Sigmoid colon (tissue), 6 donors: ENCODE measurements at regions not wholly inside any gene's neighbourhood (a gene's known extent, or its start where the extent isn't known, plus 50 kb on each side); places are given as distances from the start of the nearest gene placed in this dataset.

Source experiments
- DNase-seq: peaks from one replicate; pipeline ENCODE4 v3.0.0-alpha.2; 2019
- H3K27ac ChIP-seq, 4 donors: fragments of 200-600 bp; sonication (generic); one replicate each; pipeline ENCODE4 v1.5.1; 2016 to 2019; ENCODE audit warnings: mild to moderate bottlenecking in 1 of 4
- H3K27me3 ChIP-seq, 3 donors: fragments of 200-600 bp; sonication (generic); one replicate each; pipeline ENCODE4 v1.5.1; 2019; ENCODE audit warnings: mild to moderate bottlenecking in 1 of 3
- H3K36me3 ChIP-seq, 4 donors: fragments of 200-600 bp; sonication (generic); one replicate each; pipeline ENCODE4 v1.5.1; 2016 to 2019
- H3K4me1 ChIP-seq, 4 donors: fragments of 200-600 bp; sonication (generic); one replicate each; pipeline ENCODE4 v1.5.1; 2017 to 2019
- H3K4me3 ChIP-seq, 4 donors: fragments of 200-600 bp; sonication (generic); one replicate each; pipeline ENCODE4 v1.5.1; 2017 to 2019; ENCODE audit warnings: mild to moderate bottlenecking in 2 of 4, moderate library complexity in 1 of 4
- H3K9me3 ChIP-seq, 4 donors: fragments of 200-600 bp in 3 of 4; sonication (generic) in 3 of 4; one replicate each; pipeline versions ENCODE4 v1.5.1 to v1.6.1; 2013 to 2019
- EP300 ChIP-seq, 4 donors: sonication (generic); formaldehyde crosslinking; IDR thresholded peaks; one replicate each; pipeline ENCODE4 v1.6.1; 2017; ENCODE audit warnings: antibody characterized with exemption in 4 of 4
- POLR2A ChIP-seq, 2 donors: fragments of 450-650 bp; IDR thresholded peaks; one replicate each; pipeline ENCODE4 v1.6.1; 2016; ENCODE audit warnings: antibody characterized with exemption in 2 of 2, mild to moderate bottlenecking in 2 of 2, moderate library complexity in 2 of 2
- POLR2AphosphoS5 ChIP-seq, 4 donors: sonication (generic); formaldehyde crosslinking; IDR thresholded peaks; one replicate each; pipeline ENCODE4 v1.6.1; 2017; ENCODE audit warnings: antibody characterized with exemption in 4 of 4
- WGBS, 2 donors: extraction: QIAGEN DNeasy Blood & Tissue Kit; methylation state at CpG; one replicate each; pipeline ENCODE4 v1.1.7; 2013; 5-methylcytosine and 5-hydroxymethylcytosine counted together
- intact Hi-C: fragments of 100-400 bp; cut with DNase I; formaldehyde crosslinking; loops from one replicate; pipeline ENCODE4 v1.15.1; 2023
- TF ChIP-seq, protein P1 (sequence below), 4 experiments: fragments of 450-650 bp in 3 of 4; fragments of 200-600 bp in 1 of 4; IDR thresholded peaks; one replicate each; pipeline ENCODE4 v1.5.1; 2016 to 2019; ENCODE audit warnings: antibody characterized with exemption in 4 of 4, mild to moderate bottlenecking in 3 of 4, moderate library complexity in 2 of 4
- donor health status: healthy with polysubstance abuse.
- donor health status: healthy.

GRCh38 chr15:46753946-46754345 is 963.4 kb upstream of the SEMA6D start:
- Histone ChIP-seq H3K9me3 (no peaks in the 10 kb centered on the region), H3K27me3 (no peaks in the 10 kb centered on the region), H3K36me3 (no peaks in the 10 kb centered on the region), H3K4me3 (no peak overlapping the region), H3K4me1 (no peaks in the 10 kb centered on the region), H3K27ac (no peak overlapping the region)
- TF ChIP-seq POLR2A (IDR thresholded peaks at IDR 0.05) (no peak), POLR2AphosphoS5 (IDR thresholded peaks at IDR 0.05) (no peak), EP300 (IDR thresholded peaks at IDR 0.05) (no peak)
- TF ChIP-seq, protein P1, sequence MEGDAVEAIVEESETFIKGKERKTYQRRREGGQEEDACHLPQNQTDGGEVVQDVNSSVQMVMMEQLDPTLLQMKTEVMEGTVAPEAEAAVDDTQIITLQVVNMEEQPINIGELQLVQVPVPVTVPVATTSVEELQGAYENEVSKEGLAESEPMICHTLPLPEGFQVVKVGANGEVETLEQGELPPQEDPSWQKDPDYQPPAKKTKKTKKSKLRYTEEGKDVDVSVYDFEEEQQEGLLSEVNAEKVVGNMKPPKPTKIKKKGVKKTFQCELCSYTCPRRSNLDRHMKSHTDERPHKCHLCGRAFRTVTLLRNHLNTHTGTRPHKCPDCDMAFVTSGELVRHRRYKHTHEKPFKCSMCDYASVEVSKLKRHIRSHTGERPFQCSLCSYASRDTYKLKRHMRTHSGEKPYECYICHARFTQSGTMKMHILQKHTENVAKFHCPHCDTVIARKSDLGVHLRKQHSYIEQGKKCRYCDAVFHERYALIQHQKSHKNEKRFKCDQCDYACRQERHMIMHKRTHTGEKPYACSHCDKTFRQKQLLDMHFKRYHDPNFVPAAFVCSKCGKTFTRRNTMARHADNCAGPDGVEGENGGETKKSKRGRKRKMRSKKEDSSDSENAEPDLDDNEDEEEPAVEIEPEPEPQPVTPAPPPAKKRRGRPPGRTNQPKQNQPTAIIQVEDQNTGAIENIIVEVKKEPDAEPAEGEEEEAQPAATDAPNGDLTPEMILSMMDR (IDR thresholded peaks at IDR 0.05), result no peak
- 88 to 94% methylated on average over 4 of the region's 4 CpGs for WGBS, 2 donors
- DNase-seq, result no peak
- intact Hi-C loops, result no loop called here

- H3K27ac ChIP-seq, result no peak overlapping the region
These were observed 954.2 kb upstream of the SEMA6D start for GRCh38 chr15:46763091-46763490.

DNA sequence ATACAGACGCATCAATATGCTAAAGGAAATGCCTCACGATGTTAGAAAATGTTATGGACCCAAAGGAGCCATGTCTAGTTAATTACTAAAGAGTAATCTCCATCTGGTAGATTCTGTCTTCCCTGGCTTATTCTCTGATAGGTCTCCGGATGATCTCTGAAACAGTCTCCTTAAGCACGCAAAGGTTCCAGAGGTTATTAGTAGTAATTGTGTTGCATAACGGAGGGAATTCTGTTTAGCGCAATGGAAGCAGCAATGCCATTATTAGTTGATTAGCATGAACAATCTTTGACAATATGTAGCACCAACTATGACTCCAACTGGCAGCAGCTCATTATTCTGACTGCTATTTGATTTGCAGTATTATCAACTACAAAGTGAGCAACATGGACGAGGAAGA is 952.5 kb upstream of the SEMA6D start:
- no peak for TF ChIP-seq POLR2AphosphoS5 (IDR thresholded peaks at IDR 0.05)
- no peak for TF ChIP-seq POLR2A (IDR thresholded peaks at IDR 0.05)
- TF ChIP-seq EP300 (IDR thresholded peaks at IDR 0.05), result no peak
- TF ChIP-seq, protein P1 (IDR thresholded peaks at IDR 0.05), result no peak
- intact Hi-C loops, result no loop called here
- no peak overlapping the region for H3K4me3 ChIP-seq
- no peak overlapping the region for H3K27ac ChIP-seq
- H3K9me3 ChIP-seq, result peaks cover 0 to 5% (median 2%) of the 10 kb centered on the region in 4 donors
- no peaks in the 10 kb centered on the region for H3K4me1 ChIP-seq
- no peak for DNase-seq
- WGBS, 2 donors, result 95 to 96% methylated on average over 7 of the region's 7 CpGs
- H3K36me3 ChIP-seq, result no peaks in the 10 kb centered on the region
- H3K27me3 ChIP-seq, result no peaks in the 10 kb centered on the region

More at GRCh38 chr15:46763091-46763490, 954.2 kb upstream of the SEMA6D start:
- Histone ChIP-seq H3K4me3 (no peak overlapping the region), H3K4me1 (no peaks in the 10 kb centered on the region), H3K36me3 (no peaks in the 10 kb centered on the region), H3K27me3 (no peaks in the 10 kb centered on the region), H3K9me3 (no peaks in the 10 kb centered on the region)
- no peak for DNase-seq
- intact Hi-C loops, result no loop called here
- 76 to 85% methylated on average over 1 of the region's 1 CpG for WGBS, 2 donors
- TF ChIP-seq, protein P1 (IDR thresholded peaks at IDR 0.05), result no peak
- no peak for TF ChIP-seq POLR2A (IDR thresholded peaks at IDR 0.05)
- no peak for TF ChIP-seq EP300 (IDR thresholded peaks at IDR 0.05)
- TF ChIP-seq POLR2AphosphoS5 (IDR thresholded peaks at IDR 0.05), result no peak

DNA sequence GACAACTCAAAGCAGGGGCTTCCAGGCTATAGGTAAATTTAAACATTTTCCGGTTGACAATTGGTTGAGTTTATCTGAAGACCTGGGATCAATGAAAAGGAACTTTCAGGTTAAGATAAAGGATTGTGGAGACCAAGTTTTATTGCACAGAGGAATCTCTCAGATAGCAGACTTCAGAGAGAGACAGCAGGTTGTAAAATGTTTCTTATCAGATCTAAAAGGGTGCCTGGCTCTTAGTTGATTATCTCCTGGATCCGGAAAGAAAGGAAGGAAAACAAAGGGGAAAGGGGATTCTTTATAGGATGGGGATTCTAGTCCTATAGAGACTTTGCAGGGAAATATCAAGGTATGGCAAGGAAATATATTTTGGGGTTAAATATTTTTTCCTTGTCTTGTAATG is 951.3 kb upstream of the SEMA6D start:
- TF ChIP-seq POLR2AphosphoS5 (IDR thresholded peaks at IDR 0.05) (no peak), EP300 (IDR thresholded peaks at IDR 0.05) (no peak), POLR2A (IDR thresholded peaks at IDR 0.05) (no peak)
- TF ChIP-seq, protein P1 (IDR thresholded peaks at IDR 0.05), result no peak
- intact Hi-C loops, result no loop called here
- no peak overlapping the region for H3K4me3 ChIP-seq
- H3K4me1 ChIP-seq, result no peaks in the 10 kb centered on the region
- WGBS, 2 donors, result 5 to 20% methylated on average over 2 of the region's 2 CpGs
- no peaks in the 10 kb centered on the region for H3K27me3 ChIP-seq
- H3K27ac ChIP-seq, result no peak overlapping the region
- DNase-seq, result no peak
- H3K36me3 ChIP-seq, result no peaks in the 10 kb centered on the region
- peaks cover 0 to 5% (median 2%) of the 10 kb centered on the region in 4 donors for H3K9me3 ChIP-seq

DNA sequence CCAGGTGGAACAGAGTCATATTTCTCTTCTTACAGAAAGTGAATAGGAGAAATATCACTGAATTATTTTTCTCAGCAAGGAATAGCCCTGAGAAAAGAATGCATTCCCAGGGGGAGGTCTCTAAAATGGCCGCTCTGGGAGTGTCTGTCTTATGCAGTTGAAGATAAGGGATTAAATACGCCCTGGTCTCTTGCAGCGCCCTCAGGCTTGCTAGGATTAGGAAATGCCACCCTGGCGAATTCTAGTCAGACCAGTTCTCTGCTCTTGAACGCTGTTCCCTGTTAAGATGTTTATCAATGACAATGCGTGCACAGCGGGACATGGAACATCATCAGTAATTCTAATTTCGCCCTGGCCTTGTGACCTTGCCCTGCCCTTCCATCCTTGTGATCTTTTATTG is 949.0 kb upstream of the SEMA6D start:
- intact Hi-C loops, result no loop called here
- peaks cover 0 to 5% (median 2%) of the 10 kb centered on the region in 4 donors for H3K9me3 ChIP-seq
- H3K4me1 ChIP-seq, result no peaks in the 10 kb centered on the region
- no peak overlapping the region for H3K27ac ChIP-seq
- no peak for DNase-seq
- H3K36me3 ChIP-seq, result no peaks in the 10 kb centered on the region
- no peaks in the 10 kb centered on the region for H3K27me3 ChIP-seq
- no peak for TF ChIP-seq EP300 (IDR thresholded peaks at IDR 0.05)
- TF ChIP-seq POLR2A (IDR thresholded peaks at IDR 0.05), result no peak
- no peak for TF ChIP-seq POLR2AphosphoS5 (IDR thresholded peaks at IDR 0.05)
- TF ChIP-seq, protein P1 (IDR thresholded peaks at IDR 0.05), result no peak
- 89 to 90% methylated on average over 8 of the region's 8 CpGs for WGBS, 2 donors
- H3K4me3 ChIP-seq, result no peak overlapping the region
